Progenitor cell of endocrine pancreas (in vitro differentiated cells): ENCODE measurements at regions not wholly inside any gene's neighbourhood (a gene's known extent, or its start where the extent isn't known, plus 50 kb on each side); places are given as distances from the start of the nearest gene placed in this dataset.
"Not testable (repeated sequence)": the region's sequence is repeated elsewhere in the genome, so short reads cannot be mapped to it uniquely, and the experiment has no call there.

Source experiments
- DNase-seq: peaks from one replicate; pipeline ENCODE4 v3.0.0; 2021; ENCODE audit warnings: low spot score; ENCODE audit not compliant: unreplicated experiment
- H3K27ac Mint-ChIP-seq: 2 replicates; pipeline ENCODE4 v1.8.0; 2021; ENCODE audit warnings: mild to moderate bottlenecking, moderate library complexity, mixed read lengths
- H3K27me3 Mint-ChIP-seq: 2 replicates; pipeline ENCODE4 v1.8.0; 2021; ENCODE audit warnings: mixed read lengths
- H3K36me3 Mint-ChIP-seq: 2 replicates; pipeline ENCODE4 v1.8.0; 2022; ENCODE audit warnings: mixed read lengths; ENCODE audit not compliant: insufficient read depth
- H3K4me1 Mint-ChIP-seq: 2 replicates; pipeline ENCODE4 v1.8.0; 2021; ENCODE audit warnings: low read depth, mixed read lengths
- H3K4me3 Mint-ChIP-seq: 2 replicates; pipeline ENCODE4 v1.8.0; 2021; ENCODE audit warnings: low read depth, mild to moderate bottlenecking, moderate library complexity, mixed read lengths
- H3K9me3 Mint-ChIP-seq: 2 replicates; pipeline ENCODE4 v1.8.0; 2021; ENCODE audit warnings: low read depth, mixed read lengths
- TF ChIP-seq, protein P1 (sequence below): fragments of 200-600 bp; sonication (generic); IDR thresholded peaks from one replicate; pipeline ENCODE4 v1.5.0; 2021; ENCODE audit warnings: antibody characterized with exemption, mild to moderate bottlenecking; ENCODE audit not compliant: unreplicated experiment

- Mint-ChIP-seq H3K27me3 (no peaks in the 10 kb centered on the region), H3K9me3 (peaks cover 42% of the 10 kb centered on the region), H3K27ac (no peak overlapping the region), H3K4me3 (no peak overlapping the region), H3K36me3 (peaks cover 8% of the 10 kb centered on the region), H3K4me1 (no peaks in the 10 kb centered on the region)
- TF ChIP-seq, protein P1, sequence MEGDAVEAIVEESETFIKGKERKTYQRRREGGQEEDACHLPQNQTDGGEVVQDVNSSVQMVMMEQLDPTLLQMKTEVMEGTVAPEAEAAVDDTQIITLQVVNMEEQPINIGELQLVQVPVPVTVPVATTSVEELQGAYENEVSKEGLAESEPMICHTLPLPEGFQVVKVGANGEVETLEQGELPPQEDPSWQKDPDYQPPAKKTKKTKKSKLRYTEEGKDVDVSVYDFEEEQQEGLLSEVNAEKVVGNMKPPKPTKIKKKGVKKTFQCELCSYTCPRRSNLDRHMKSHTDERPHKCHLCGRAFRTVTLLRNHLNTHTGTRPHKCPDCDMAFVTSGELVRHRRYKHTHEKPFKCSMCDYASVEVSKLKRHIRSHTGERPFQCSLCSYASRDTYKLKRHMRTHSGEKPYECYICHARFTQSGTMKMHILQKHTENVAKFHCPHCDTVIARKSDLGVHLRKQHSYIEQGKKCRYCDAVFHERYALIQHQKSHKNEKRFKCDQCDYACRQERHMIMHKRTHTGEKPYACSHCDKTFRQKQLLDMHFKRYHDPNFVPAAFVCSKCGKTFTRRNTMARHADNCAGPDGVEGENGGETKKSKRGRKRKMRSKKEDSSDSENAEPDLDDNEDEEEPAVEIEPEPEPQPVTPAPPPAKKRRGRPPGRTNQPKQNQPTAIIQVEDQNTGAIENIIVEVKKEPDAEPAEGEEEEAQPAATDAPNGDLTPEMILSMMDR = no peak
- DNase-seq = no peak
Observed at GRCh38 chr16:58801838-58802237, 67.7 kb upstream of the GOT2 start.

GRCh38 chr16:58797137-58797801 lies 63.2 kb upstream of the GOT2 start:
- DNase-seq = no peak
- Mint-ChIP-seq H3K27me3 (no peaks in the 10 kb centered on the region), H3K36me3 (peaks cover 6% of the 10 kb centered on the region), H3K4me3 (no peak overlapping the region), H3K9me3 (peaks cover 19% of the 10 kb centered on the region), H3K4me1 (peaks cover 2% of the 10 kb centered on the region), H3K27ac (no peak overlapping the region)
- TF ChIP-seq, protein P1 = no peak

- no peak for DNase-seq
- Mint-ChIP-seq H3K27me3 (no peaks in the 10 kb centered on the region), H3K27ac (no peak overlapping the region), H3K4me1 (peaks cover 3% of the 10 kb centered on the region), H3K36me3 (no peaks in the 10 kb centered on the region), H3K4me3 (no peak overlapping the region), H3K9me3 (no peaks in the 10 kb centered on the region)
- TF ChIP-seq, protein P1 = no peak
Observed at GRCh38 chr16:58793366-58793765, 59.2 kb upstream of the GOT2 start.

DNA sequence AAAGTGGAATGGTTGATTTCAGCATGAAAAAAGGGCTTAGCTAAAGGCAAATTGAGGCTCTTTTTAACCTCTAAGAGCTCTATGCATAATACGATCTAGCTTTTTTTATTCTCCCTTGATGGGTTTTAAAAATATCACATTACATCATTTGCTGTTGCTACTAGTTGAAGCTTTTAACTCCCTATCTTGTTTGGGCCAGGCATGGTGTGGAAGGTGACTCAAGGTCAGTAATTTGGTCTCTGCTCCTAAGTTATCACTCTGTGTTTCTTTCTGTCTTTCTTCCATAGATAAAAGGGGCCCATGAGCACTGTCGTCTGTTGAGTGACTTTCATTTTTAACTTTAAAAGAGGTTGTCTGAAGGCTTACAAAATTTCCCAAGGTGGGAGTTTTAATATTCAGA lies 58.1 kb upstream of the GOT2 start:
- no peaks in the 10 kb centered on the region for H3K36me3 Mint-ChIP-seq
- H3K27ac Mint-ChIP-seq = no peak overlapping the region
- peaks cover 3% of the 10 kb centered on the region for H3K4me1 Mint-ChIP-seq
- TF ChIP-seq, protein P1 = no peak
- no peak overlapping the region for H3K4me3 Mint-ChIP-seq
- H3K9me3 Mint-ChIP-seq = no peaks in the 10 kb centered on the region
- DNase-seq = no peak
- H3K27me3 Mint-ChIP-seq = no peaks in the 10 kb centered on the region

- H3K36me3 Mint-ChIP-seq, H3K9me3 Mint-ChIP-seq, H3K4me3 Mint-ChIP-seq, H3K27me3 Mint-ChIP-seq, H3K27ac Mint-ChIP-seq, DNase-seq, H3K4me1 Mint-ChIP-seq: not testable (repeated sequence)
Observed at GRCh38 chr16:58790816-58791557, 56.9 kb upstream of the GOT2 start.

GRCh38 chr16:58789351-58789750 lies 55.2 kb upstream of the GOT2 start:
- peaks cover 4% of the 10 kb centered on the region for H3K9me3 Mint-ChIP-seq
- H3K4me1 Mint-ChIP-seq = peaks cover 3% of the 10 kb centered on the region
- H3K27me3 Mint-ChIP-seq = no peaks in the 10 kb centered on the region
- H3K27ac Mint-ChIP-seq = no peak overlapping the region
- DNase-seq = no peak
- TF ChIP-seq, protein P1 = no peak
- no peak overlapping the region for H3K4me3 Mint-ChIP-seq
- no peaks in the 10 kb centered on the region for H3K36me3 Mint-ChIP-seq
